CD4-positive, alpha-beta T cell treated with Interleukin-17A for 4 hours (primary cell): ENCODE measurements at regions not wholly inside any gene's neighbourhood (a gene's known extent, or its start where the extent isn't known, plus 50 kb on each side); places are given as distances from the start of the nearest gene placed in this dataset.
"Not testable (repeated sequence)": the region's sequence is repeated elsewhere in the genome, so short reads cannot be mapped to it uniquely, and the experiment has no call there.

Experiments used
- DNase-seq: peaks from one replicate; pipeline ENCODE4 v3.0.0-alpha.2; 2020; ENCODE audit warnings: mixed read lengths

DNA sequence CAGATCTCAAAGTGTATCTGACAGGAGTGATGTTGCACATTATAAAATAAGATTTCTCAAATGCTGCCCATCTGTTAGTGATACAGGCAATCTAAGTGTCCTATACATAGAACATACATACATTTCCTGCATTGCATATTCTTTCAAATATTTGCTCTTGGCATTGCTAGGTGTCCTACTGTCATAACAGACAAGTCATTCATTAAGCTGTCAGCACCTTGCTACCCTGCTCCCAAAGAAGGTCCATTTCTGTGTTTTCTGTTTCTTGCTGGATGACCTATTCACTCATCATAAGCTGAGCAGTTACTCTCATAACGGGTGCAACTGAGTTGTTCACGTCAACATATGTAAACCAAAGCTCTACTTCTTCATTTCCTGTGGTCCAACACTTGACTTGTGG is 719.0 kb downstream of the KCNJ2 start:
- no peak for DNase-seq

DNA sequence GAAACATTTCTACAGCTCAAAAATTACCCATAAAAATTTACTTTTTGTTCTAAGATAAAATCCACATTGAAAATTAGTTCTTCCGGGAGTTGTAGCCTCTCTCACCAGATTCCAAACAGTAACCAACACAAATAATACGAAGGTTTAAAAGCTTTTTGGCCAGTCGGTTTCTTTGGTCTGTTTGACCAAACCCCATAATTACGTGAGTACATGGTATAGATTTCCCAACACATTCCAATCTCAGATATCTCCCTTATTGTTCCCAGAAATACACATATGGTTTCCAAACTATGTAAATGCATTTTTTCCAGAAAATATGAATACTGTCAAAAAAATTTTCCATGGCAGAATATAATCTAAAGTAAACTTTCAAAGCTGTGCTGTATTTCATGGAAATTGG is 722.0 kb downstream of the KCNJ2 start:
- DNase-seq = no peak

DNA sequence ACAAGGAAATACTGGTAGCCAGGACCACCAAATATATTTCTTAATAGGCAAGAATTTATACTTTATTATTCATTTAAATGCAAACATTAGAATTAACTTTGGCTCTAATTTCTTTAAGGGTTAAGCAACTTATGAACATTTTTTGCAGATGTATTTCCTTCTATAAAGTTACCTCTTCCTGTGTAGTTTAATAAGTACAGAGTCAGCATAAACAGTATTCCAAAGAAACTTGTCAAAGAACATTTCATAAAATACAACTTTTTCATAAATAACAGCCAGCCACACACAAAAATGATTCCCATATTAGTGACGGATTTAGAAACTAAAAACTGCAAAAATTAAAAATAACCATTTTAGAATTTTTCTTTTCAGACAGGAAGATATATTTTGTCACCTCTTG is 723.2 kb downstream of the KCNJ2 start:
- no peak for DNase-seq

DNA sequence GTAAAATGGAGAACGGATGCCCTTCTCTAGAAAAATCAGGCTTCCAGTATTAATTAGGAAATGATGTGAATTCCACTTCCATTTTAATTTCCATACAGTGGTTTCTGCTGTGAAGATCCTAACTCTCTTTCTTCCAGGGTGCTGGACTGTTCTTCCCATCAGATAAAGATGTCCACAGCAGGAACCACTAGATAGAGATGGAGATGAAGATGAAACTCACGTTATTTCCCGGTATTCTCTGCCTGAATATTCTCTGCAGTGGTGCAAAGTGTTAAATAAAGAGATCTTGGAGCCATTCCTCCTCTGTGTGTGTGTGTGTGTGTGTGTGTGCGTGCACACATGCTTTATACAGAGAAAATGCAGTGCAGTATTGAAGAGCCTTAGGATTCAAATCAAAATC is 727.5 kb downstream of the KCNJ2 start:
- no peak for DNase-seq

DNA sequence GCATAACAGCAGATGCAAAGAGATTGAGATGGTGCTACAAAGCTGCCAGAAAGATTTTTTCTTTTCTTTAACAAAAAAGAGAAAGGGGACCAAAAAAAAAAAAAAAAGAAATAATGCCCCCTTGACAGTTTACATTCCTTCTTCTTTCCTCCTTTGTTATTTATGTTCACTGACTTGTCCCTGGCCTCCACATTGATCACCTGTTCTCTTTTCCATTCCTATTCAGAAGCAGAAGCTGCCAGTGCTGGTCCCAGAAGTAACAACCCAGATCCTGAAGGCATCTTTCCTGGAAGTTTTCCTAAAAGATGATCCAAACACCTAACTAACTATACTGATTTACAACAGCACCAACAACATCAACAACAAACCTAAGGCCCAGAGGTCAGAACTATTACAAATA is 728.1 kb downstream of the KCNJ2 start:
- DNase-seq = no peak

DNA sequence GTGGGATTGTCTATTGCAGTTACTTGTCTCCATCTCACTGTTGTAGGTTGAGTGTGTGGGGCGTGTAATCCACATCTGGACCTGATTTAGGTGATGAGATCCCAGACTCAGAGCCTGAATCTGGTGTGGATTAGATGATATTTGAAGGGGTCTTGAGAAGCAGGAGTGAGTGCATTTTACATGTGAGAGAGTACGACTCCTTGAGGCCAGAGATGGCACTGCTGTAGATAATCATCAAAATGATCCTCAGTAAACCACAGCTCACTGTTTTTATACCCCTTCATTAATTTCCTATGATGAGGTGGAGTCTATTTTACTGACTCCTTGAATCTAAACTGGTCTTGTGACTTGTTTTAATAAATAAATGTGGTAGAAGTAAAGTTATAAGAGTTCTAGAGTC is 732.5 kb downstream of the KCNJ2 start:
- no peak for DNase-seq

DNA sequence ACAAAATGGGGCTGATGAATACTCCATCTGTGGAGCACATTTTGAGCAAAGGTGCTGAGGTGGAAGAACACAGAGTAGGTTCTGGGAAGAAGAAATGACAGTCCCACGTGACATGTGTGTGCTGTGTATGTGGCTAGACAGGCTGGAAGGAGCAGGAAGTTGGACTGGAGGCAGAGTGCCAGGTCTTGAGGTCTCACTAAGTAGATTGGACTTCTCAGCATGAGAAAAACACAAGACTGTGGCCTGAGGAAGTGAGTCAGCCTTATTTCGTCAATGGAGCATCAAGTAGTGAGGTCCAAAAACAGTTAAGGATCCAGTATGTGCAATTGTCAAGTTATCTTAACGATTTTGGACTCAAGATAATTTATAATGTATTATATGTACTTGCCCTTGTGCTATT is 736.5 kb downstream of the KCNJ2 start:
- DNase-seq = no peak

DNA sequence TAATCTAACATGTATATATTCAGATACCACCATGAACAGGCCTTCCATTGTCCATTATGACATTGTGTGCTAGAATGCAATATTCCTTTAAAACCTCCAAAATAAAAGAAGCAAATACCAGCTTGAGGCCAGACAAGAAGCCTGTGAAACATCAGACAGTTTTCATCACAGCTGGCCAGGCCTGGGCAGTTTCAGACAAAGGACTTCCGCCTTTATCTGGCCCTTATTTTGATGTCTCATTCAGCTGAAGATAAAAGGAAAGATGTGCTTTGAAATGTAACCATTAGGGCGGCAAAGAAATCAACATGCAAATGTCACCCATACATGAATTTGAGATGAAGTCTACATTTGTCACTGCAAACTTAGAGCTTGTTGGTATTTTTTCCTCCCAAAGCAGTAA is 737.5 kb downstream of the KCNJ2 start:
- no peak for DNase-seq

DNA sequence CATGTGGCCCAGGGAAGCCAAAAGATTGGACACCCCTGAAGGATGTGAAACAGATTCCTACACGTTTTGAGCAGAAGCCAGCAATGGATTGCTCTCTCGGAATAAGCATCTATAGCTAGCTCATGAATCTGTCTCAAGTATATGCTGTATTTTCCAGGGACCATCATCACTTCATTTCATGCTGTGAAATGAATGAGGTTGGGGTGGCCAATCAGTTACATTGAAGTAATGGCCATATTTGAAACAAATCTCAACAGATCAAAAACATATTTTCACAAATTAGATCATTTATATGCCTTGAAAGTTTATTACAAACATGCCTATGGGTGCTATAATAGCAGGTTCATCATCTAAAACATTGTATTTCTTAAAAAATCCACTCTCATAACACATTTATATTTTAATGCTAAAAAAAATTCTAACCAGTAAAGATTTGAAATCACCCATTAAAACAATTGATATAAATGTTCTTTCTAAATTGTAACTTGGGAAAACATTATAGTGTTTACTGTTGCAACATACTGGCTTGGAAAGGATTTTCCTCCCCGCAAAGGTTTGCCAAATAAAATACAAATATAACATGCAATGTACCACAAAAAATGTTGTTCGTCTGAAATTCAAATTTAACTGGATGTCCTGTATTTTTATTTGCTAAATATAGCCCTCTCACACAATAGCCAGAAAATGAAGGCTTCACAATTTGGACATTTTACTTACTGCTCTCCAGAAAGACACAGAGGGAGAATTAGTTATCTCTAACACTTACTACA is 743.6 kb downstream of the KCNJ2 start:
- DNase-seq = no peak

DNA sequence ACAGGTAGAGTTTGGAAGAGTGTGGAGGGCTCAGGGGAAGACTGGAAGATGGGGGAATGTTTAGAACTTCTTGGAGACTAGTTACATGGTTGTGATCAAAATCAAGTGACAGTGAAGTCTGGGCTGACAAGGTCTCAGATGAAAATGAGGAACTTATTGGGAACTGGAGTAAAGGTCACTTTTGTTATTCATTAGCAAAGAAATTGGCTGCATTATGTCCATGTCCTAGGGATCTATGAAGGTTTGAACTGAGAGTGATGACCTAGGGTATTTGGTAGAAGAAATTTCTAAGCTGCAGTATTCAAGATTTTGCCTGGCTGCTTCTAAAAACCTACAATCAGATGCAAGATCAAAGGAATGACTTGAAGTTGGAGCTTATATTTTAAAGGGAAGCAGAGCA is 747.1 kb downstream of the KCNJ2 start:
- DNase-seq = no peak

DNA sequence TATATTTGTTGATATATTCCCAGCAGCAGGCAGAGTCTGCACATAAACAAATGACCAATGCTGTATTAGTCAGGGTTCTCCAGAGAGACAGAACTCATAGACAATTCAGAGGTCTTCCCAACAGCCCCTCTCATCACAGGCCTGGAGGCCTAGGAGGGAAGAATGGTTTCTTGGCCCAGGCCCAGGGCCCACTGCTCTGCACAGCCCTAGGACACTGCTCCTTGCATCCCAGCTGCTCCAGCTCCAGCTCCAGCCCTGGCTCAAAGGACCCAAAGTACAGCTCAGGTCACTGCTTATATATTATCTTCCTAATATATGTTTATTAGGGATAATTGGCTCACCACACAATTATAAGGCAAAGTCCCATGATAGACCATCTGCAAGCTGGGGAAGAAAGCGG is 749.9 kb downstream of the KCNJ2 start:
- no peak for DNase-seq

DNA sequence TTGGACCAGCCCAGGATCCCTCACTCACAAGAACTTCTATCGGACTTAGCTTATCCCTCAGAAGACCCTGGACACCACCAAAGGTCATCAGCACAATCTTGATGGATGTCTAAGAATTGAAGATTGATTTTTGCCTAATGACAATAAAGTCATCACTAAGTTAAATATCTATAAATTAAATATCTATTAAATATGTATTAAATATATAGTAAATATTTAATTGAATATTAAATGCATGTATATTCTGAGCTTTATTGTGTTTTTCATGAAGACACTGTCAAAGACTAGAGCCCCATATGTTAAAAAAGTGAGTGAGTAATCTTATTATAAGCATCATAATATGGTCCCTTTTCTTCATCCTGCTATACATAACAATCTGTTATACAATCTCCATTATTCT is 751.1 kb downstream of the KCNJ2 start:
- no peak for DNase-seq

DNA sequence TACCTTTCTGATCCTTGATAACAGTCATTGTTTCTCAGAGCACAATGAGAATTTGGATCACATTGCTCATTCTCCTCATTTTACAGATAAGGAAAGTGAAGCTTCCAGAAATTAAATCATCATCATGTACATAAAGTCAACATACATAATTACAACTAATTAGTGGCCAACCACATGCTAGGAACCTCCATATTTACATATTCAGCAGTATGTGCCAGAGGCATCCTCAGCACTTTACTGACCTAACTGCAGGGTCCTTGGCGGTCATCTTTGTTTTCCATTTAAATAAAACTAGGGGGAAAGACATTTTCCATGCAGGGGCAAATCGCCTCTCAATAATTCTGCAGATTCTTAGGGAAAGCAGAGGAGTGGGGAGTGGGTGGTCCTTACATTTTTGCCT is 752.9 kb downstream of the KCNJ2 start:
- no peak for DNase-seq

DNA sequence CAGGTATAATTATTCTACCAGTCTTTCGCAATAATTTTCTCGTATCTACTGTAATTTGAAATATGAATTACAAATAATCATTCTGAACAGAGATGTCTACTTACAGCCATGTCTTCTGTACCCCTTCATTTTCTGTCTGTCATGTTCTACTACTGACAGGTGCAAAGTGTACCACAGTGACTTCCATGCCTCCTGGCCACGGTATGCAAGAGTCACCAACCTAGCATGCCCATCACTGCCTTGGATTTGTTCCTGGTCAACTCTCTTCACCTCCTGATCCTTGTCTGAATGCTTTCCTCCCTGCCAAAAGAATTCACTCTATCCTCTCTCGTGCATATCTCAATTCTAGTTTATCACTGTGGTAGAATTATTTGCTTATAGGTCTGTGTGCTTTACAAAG is 755.4 kb downstream of the KCNJ2 start:
- no peak for DNase-seq

DNA sequence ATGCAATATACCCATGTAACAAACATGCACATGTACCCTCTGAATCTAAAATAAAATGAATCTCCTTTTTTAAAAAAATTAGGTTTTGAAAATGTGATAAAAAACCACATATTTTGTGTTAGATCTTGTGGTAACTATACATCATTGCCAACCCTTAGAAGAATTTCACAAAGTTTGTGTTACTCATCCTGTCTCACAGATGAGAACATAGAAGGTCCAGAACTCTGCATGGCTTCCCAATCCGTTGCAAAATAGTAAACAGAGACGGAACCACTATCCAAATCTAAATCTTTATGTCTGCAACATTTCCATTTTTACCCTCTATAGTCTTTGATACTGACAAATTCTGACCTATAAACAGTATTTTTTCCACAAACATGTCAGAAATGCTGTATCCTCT is 759.9 kb downstream of the KCNJ2 start:
- no peak for DNase-seq

DNA sequence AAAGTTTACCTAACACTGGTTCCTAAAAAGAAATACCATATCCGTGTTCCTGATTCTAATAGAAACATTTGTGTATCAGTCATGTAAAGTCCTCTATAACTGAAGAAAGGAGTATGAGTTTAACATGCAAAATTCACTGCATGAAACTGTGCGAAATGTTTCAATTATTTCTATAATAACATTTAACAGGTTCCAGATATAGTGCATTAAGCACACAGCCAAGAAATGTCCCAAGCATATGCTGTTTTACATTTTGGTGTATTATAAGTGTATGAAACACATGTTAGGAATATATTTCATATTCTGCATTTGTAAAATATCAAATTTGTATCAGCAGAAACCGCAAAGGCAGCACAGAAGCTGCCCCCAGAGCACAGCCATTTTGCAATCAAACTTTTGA is 764.9 kb downstream of the KCNJ2 start:
- no peak for DNase-seq

DNA sequence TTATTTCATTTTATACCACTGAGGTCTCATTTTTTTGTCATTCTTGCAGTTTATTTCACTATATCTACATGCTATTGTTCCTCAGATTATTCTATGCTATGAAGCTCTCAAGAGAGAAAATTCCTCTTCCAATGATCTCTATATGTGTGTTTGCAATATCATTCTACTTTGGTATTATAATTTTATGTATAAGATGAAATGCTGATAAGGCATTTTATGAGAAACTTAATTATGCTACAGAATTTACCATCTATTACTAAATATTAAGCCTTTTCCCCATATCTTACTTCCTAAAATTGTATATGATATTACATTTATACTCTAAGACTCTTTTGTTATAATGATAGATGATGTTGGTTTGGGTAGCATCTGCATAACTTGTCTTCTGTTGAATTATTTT is 765.5 kb downstream of the KCNJ2 start:
- DNase-seq = no peak

DNA sequence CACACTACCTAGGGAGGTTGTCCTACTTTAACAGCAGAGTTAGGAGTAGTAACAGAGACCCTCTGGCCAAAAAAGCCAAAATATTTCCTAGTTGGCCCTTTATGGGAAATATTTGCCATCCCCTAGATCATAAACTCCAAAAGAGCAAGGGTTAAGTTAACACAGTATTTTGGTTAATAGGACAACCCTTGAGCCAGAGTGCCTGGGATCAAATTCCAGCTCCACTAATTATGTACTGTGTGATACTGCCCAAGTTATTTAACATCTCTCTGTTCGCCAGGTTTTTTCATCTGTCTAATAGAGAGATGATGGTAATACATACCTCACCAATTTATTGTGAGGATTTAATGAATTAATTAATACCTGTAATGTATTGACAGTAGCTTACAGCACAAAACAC is 767.4 kb downstream of the KCNJ2 start:
- DNase-seq = no peak

DNA sequence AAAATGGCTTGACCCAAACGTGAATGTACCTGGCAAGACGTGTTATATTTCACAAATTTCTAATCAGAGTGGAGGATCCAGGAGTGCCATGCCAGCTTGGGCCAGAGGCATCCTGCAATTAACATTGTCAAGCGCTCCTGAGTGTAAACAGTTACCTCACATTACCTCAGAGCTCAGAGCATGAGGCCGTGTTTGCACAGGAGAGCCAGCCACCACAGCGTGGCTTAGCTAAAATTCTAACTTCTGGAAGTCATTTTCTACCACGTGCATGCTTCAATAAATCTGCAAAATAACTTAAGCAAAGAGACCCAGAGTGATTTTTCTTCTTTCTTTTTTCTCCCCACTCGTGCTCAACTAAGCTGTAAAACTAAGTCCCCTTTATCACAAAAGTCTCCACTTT is 769.0 kb downstream of the KCNJ2 start:
- DNase-seq = no peak

DNA sequence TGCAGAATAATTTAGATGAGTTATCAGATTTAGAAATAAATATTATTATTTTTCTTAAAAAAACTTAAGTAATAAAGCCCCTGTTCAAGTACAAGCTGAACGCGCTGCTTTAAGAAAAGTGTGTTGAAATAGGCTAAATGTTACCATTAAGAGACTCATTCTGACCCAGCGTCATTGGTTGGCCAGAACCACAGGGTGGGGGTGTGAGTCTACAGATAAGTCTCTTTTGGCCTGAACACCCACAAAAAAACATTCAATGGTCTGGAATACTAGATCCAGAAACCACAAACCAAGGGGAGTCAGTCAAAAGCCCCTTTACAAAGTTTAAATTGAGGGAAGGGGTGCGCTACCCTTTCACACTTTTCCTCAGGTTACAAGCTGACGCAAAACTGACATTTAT is 776.1 kb downstream of the KCNJ2 start:
- DNase-seq = no peak

DNA sequence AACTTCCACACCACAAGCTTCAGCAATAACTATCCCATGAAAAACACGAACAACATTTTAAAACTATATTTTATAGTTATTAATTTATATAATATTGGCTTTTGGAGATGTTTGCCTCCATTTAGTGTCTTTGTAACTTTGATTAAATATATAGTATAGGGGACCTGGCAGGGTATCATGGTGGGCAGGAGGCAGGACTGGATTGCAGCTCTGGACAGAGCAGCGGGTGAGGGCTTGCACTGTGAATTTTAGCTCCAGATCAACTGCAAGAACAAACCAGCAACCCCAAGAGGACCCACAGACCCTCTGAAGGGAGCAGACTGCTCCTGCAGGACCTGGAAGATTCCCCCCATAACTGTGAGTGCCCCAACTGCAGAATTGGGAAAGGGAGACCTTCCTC is 777.9 kb downstream of the KCNJ2 start:
- DNase-seq = no peak

DNA sequence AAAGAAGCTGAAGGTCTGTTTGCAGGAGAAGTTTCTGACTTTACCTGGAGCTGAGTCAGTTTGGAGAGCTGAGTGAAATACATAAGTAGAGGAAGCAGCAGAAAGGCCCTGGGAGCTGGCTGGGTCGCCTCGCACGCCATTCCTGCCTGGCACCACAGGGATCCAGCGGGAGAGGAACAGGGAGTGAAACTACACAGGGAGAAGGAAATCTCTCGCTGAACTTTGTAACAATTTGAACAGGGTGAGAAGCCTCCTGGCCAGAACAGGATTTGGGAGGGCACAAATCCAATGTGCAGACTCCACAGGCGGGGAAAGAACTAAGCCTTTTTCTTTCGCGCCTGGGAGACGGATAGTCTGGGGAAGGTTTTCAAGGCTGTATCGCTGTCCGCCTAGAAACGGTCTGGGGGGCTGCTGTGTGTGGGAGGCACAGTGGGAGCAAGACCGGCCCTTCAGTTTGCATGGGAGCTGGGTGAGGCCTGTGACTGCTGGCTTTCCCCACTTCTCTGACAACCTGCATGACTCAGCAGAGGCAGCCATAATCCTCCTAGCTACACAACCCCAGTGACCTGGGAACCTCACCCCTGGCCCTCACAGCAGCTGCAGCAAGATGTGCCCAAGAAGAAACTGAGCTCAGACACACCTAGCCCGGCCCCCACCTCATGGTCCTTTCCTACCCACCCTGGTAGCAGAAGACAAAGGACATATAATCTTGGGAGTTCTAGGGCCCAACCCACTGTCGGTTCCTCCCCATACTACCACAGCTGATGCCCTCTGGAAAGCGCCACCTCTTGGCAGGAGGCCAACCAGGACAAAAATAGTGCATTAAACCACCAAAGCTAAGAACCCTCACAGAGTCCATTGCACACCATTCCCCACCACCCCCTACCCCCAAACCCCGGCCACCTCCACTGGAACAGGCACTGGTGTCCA is 778.6 kb downstream of the KCNJ2 start:
- DNase-seq = no peak

DNA sequence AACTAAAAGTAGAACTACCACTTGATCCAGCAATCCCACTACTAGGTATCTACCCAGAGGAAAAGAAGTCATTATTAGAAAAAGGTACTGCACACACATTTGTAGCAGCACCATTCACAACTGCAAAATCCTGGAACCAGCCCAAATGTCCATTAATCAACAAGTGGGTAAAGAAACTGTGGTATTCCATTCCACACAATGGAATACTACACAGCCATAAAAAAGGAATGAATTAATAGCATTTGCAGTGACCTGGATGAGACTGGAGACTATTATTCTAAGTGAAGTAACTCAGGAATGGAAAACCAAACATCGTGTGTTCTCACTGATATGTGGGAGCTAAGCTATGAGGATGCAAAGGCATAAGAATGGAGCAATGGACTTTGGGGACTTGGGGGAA is 783.8 kb downstream of the KCNJ2 start:
- not testable (repeated sequence) for DNase-seq

DNA sequence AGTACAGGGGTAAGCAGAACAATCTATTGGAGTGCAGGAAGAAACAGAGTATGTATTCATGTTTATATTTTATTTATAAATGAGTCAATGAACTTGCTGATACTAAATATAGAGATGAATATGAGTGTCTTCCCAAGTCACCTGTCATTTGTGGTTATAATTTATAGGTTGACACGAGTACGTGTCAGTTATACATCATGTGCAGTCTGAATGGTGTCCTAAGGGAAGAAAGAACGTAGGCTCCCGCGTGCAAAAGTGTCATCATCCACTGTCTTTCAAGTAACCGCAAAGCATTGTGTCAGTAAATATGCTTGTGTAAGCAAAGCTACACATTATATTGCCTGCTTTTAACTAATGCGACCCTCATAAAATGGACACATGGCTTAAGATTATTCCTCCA is 786.1 kb downstream of the KCNJ2 start:
- no peak for DNase-seq
